HEK293 (cell line): ENCODE measurements at regions not wholly inside any gene's neighbourhood (a gene's known extent, or its start where the extent isn't known, plus 50 kb on each side); places are given as distances from the start of the nearest gene placed in this dataset.

Source experiments
- CTCF ChIA-PET: fragments of 350-600 bp; formaldehyde crosslinking; extraction: SDS; loops from one replicate; lab custom pipeline; 2021; ENCODE audit warnings: antibody characterized with exemption; lab: Yijun Ruan, JAX
- POLR2A ChIA-PET: fragments of 300-600 bp; formaldehyde crosslinking; extraction: SDS; loops from one replicate; lab custom pipeline; 2020; ENCODE audit warnings: antibody characterized with exemption, inconsistent platforms; lab: Yijun Ruan, JAX
- H3K27ac ChIP-seq: fragments of 200-500 bp; sonication (Bioruptor generic); 2 replicates; pipeline ENCODE4 v1.5.1; 2014; ENCODE audit warnings: low read depth, low read length, control low read depth, inconsistent platforms; ENCODE audit errors: extremely low read depth
- H3K36me3 ChIP-seq, 2 experiments: fragments of 200-500 bp in 1 of 2; sonication (Bioruptor generic) in 1 of 2; 1 replicate in 1 of 2; 2 replicates in 1 of 2; pipeline ENCODE4 v1.5.1; 2014 to 2017; ENCODE audit warnings: inconsistent platforms in 2 of 2, low read length in 2 of 2; ENCODE audit not compliant: control insufficient read depth in 2 of 2, insufficient read depth in 1 of 2
- H3K4me1 ChIP-seq: fragments of 200-500 bp; sonication (Bioruptor generic); 2 replicates; pipeline ENCODE4 v1.5.1; 2014; ENCODE audit warnings: mild to moderate bottlenecking, low read length, inconsistent platforms; ENCODE audit not compliant: control insufficient read depth, insufficient read depth
- H3K4me3 ChIP-seq: 2 replicates; pipeline ENCODE4 v1.5.1; 2011; ENCODE audit warnings: low read depth, mild to moderate bottlenecking, control low read depth, low read length, moderate library complexity
- H3K9me3 ChIP-seq: fragments of 200-500 bp; sonication (Bioruptor generic); 2 replicates; pipeline ENCODE4 v1.5.1; 2014; ENCODE audit warnings: low read depth, low read length, inconsistent platforms; ENCODE audit not compliant: control insufficient read depth, insufficient read depth
- GLI2 ChIP-seq: fragments of 450-650 bp; formaldehyde crosslinking; IDR thresholded peaks from 2 replicates; pipeline ENCODE4; 2017; ENCODE audit warnings: missing biosample characterization, missing genetic modification characterization, low read depth, borderline replicate concordance
- GLIS1 ChIP-seq: fragments of 450-650 bp; formaldehyde crosslinking; IDR thresholded peaks from 2 replicates; pipeline ENCODE4 v1.5.1; 2016; ENCODE audit warnings: missing biosample characterization, missing genetic modification characterization
- HOXC10 ChIP-seq: sonication (generic); formaldehyde crosslinking; IDR thresholded peaks from 2 replicates; pipeline ENCODE4 v1.8.1; 2023; ENCODE audit warnings: mild to moderate bottlenecking, missing genetic modification reagents
- KLF9 ChIP-seq: fragments of 450-650 bp; formaldehyde crosslinking; IDR thresholded peaks from 2 replicates; pipeline ENCODE4 v1.5.1; 2016; ENCODE audit warnings: missing biosample characterization, missing genetic modification characterization, low read depth
- MEIS1 ChIP-seq: sonication (generic); formaldehyde crosslinking; IDR thresholded peaks from 2 replicates; pipeline ENCODE4 v1.8.1; 2022; ENCODE audit warnings: missing genetic modification reagents, mild to moderate bottlenecking, borderline replicate concordance
- OVOL3 ChIP-seq: fragments of 450-650 bp; formaldehyde crosslinking; IDR thresholded peaks from 2 replicates; pipeline ENCODE4 v1.5.1; 2016; ENCODE audit warnings: missing biosample characterization, missing genetic modification characterization
- ZBTB21 ChIP-seq: fragments of 450-650 bp; formaldehyde crosslinking; IDR thresholded peaks from 2 replicates; pipeline ENCODE4 v1.5.1; 2017; ENCODE audit warnings: missing biosample characterization, missing genetic modification characterization
- ZFHX2 ChIP-seq: fragments of 450-650 bp; formaldehyde crosslinking; conservative IDR thresholded peaks from 2 replicates; pipeline ENCODE4 v1.5.1; 2016; ENCODE audit warnings: missing biosample characterization, missing genetic modification characterization
- ZFP41 ChIP-seq: fragments of 450-650 bp; formaldehyde crosslinking; IDR thresholded peaks from 2 replicates; pipeline ENCODE4 v1.5.1; 2016; ENCODE audit warnings: missing biosample characterization, missing genetic modification characterization, borderline replicate concordance
- ZNF114 ChIP-seq: fragments of 450-650 bp; formaldehyde crosslinking; IDR thresholded peaks from 2 replicates; pipeline ENCODE4 v1.5.0; 2017; ENCODE audit warnings: missing biosample characterization, missing genetic modification characterization
- ZNF133 ChIP-seq: fragments of 450-650 bp; formaldehyde crosslinking; IDR thresholded peaks from 2 replicates; pipeline ENCODE4 v1.5.1; 2016; ENCODE audit warnings: missing biosample characterization, missing genetic modification characterization
- ZNF184 ChIP-seq: fragments of 450-650 bp; IDR thresholded peaks from 2 replicates; pipeline ENCODE4 v1.5.1; 2018; ENCODE audit warnings: missing biosample characterization, mild to moderate bottlenecking, missing genetic modification characterization
- ZNF214 ChIP-seq: fragments of 450-650 bp; formaldehyde crosslinking; IDR thresholded peaks from 2 replicates; pipeline ENCODE4 v1.5.1; 2017; ENCODE audit warnings: missing biosample characterization, mild to moderate bottlenecking, missing genetic modification characterization, borderline replicate concordance
- ZNF37A ChIP-seq: fragments of 450-650 bp; IDR thresholded peaks from 2 replicates; pipeline ENCODE4 v1.5.1; 2018; ENCODE audit warnings: missing biosample characterization, missing genetic modification characterization
- ZNF416 ChIP-seq: fragments of 450-650 bp; formaldehyde crosslinking; IDR thresholded peaks from 2 replicates; pipeline ENCODE4 v1.5.1; 2016; ENCODE audit warnings: missing biosample characterization, missing genetic modification characterization
- ZNF518A ChIP-seq: fragments of 450-650 bp; formaldehyde crosslinking; conservative IDR thresholded peaks from 2 replicates; pipeline ENCODE4 v1.5.1; 2016; ENCODE audit warnings: low read depth, missing biosample characterization, missing genetic modification characterization
- ZNF560 ChIP-seq: fragments of 450-650 bp; formaldehyde crosslinking; IDR thresholded peaks from 2 replicates; pipeline ENCODE4 v1.5.1; 2017; ENCODE audit warnings: missing biosample characterization, missing genetic modification characterization, borderline replicate concordance
- ZNF571 ChIP-seq: fragments of 450-650 bp; formaldehyde crosslinking; IDR thresholded peaks from 2 replicates; pipeline ENCODE4 v1.5.0; 2017; ENCODE audit warnings: missing biosample characterization, missing genetic modification characterization
- ZNF596 ChIP-seq: fragments of 450-650 bp; IDR thresholded peaks from 2 replicates; pipeline ENCODE4 v1.5.0; 2018; ENCODE audit warnings: missing biosample characterization, mild to moderate bottlenecking, missing genetic modification characterization, moderate library complexity
- ZNF629 ChIP-seq: fragments of 450-650 bp; formaldehyde crosslinking; IDR thresholded peaks from 2 replicates; pipeline ENCODE4 v1.5.1; 2017; ENCODE audit warnings: missing biosample characterization, missing genetic modification characterization
- ZNF670 ChIP-seq: fragments of 450-650 bp; formaldehyde crosslinking; IDR thresholded peaks from 2 replicates; pipeline ENCODE4 v1.5.1; 2016; ENCODE audit warnings: missing biosample characterization, missing genetic modification characterization, low read depth
- ZNF707 ChIP-seq: fragments of 450-650 bp; formaldehyde crosslinking; IDR thresholded peaks from 2 replicates; pipeline ENCODE4 v1.5.1; 2016; ENCODE audit warnings: missing biosample characterization, missing genetic modification characterization
- ZNF791 ChIP-seq: fragments of 450-650 bp; formaldehyde crosslinking; IDR thresholded peaks from 2 replicates; pipeline ENCODE4 v1.5.1; 2016; ENCODE audit warnings: missing biosample characterization, missing genetic modification characterization
- ZNF837 ChIP-seq: fragments of 450-650 bp; formaldehyde crosslinking; IDR thresholded peaks from 2 replicates; pipeline ENCODE4 v1.5.1; 2016; ENCODE audit warnings: missing biosample characterization, missing genetic modification characterization
- ZSCAN30 ChIP-seq: fragments of 450-650 bp; IDR thresholded peaks from 2 replicates; pipeline ENCODE4 v1.5.1; 2018; ENCODE audit warnings: missing biosample characterization, mild to moderate bottlenecking, missing genetic modification characterization, moderate library complexity
- TF ChIP-seq, protein P1 (sequence below): fragments of 450-650 bp; formaldehyde crosslinking; IDR thresholded peaks from 2 replicates; pipeline ENCODE4; 2016; ENCODE audit warnings: missing biosample characterization, missing genetic modification characterization

- no peak for TF ChIP-seq ZBTB21
- no peak for TF ChIP-seq ZNF416 (tag by site-specific recombination)
- no peak for TF ChIP-seq ZFP41 (tag by site-specific recombination)
- TF ChIP-seq, protein P1, sequence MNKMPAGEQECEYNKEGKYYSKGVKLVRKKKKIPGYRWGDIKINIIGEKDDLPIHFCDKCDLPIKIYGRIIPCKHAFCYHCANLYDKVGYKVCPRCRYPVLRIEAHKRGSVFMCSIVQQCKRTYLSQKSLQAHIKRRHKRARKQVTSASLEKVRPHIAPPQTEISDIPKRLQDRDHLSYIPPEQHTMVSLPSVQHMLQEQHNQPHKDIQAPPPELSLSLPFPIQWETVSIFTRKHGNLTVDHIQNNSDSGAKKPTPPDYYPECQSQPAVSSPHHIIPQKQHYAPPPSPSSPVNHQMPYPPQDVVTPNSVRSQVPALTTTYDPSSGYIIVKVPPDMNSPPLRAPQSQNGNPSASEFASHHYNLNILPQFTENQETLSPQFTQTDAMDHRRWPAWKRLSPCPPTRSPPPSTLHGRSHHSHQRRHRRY (tag by site-specific recombination), result no peak
- TF ChIP-seq ZNF837 (tag by site-specific recombination), result no peak
- no peak for TF ChIP-seq ZNF518A (tag by site-specific recombination)
- no peak for TF ChIP-seq MEIS1 (CRISPR knock-in tag)
These were observed 365.0 kb upstream of the EPHA6 start (continued) for GRCh38 chr3:96449346-96449745.

- Histone ChIP-seq H3K27ac (no peak overlapping the region), H3K4me3 (no peak overlapping the region), H3K9me3 (no peaks in the 10 kb centered on the region), H3K36me3 (no peaks in the 10 kb centered on the region), H3K4me1 (no peaks in the 10 kb centered on the region)
- ChIA-PET POLR2A (no interaction called here), CTCF (no interaction called here)
- TF ChIP-seq ZNF184 (tag by site-specific recombination) (no peak), ZNF114 (no peak), KLF9 (tag by site-specific recombination) (no peak)
These were observed 364.6 kb upstream of the EPHA6 start for GRCh38 chr3:96449803-96450202.

DNA sequence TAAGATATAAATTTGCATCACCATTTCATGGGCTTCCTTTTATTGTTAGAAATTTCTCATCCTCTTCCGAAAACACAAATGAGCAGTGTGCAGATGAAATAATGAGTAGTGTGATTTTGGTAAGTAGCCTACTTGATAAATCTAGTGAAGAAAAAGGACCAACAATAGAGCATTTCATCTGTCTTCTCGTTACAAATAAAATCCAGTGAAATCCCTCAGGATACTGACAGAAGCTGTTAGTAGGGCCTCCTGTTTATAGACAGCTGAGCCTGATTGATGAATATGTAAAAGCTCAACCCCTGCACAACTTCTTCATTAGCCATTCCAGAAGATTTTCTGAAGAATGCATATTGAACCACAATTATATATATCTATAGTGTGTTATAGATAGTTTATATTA is 363.7 kb upstream of the EPHA6 start:
- Histone ChIP-seq H3K36me3 (no peaks in the 10 kb centered on the region), H3K4me1 (no peaks in the 10 kb centered on the region)
- POLR2A ChIA-PET, result no interaction called here
- TF ChIP-seq ZNF214 (no peak), ZNF37A (tag by site-specific recombination) (no peak), ZNF629 (tag by site-specific recombination) (no peak), ZNF560 (tag by site-specific recombination) (no peak), ZSCAN30 (tag by site-specific recombination) (no peak), ZNF571 (tag by site-specific recombination) (no peak), ZNF596 (tag by site-specific recombination) (no peak), OVOL3 (tag by site-specific recombination) (no peak), ZNF133 (tag by site-specific recombination) (no peak), GLI2 (no peak), ZNF670 (tag by site-specific recombination) (no peak), GLIS1 (no peak), ZNF416 (tag by site-specific recombination) (no peak), HOXC10 (CRISPR knock-in tag) (no peak), ZFHX2 (tag by site-specific recombination) (no peak), ZNF791 (tag by site-specific recombination) (no peak), ZNF707 (tag by site-specific recombination) (no peak)
- TF ChIP-seq, protein P1 (tag by site-specific recombination), result no peak
- TF ChIP-seq, all 188 proteins: peak for 0
- CTCF ChIA-PET, result no interaction called here
- Histone ChIP-seq H3K9me3 (no peaks in the 10 kb centered on the region), H3K4me3 (no peak overlapping the region), H3K27ac (no peak overlapping the region)
